Fibroblast of the conjunctiva (primary cell): ENCODE measurements at regions not wholly inside any gene's neighbourhood (a gene's known extent, or its start where the extent isn't known, plus 50 kb on each side); places are given as distances from the start of the nearest gene placed in this dataset.
A peak's percentile ranks its signal among the peaks of the same experiment; 100 is the strongest.

Experiments
- DNase-seq: peaks from one replicate; pipeline ENCODE4 v3.0.0-alpha.2; 2010; ENCODE audit warnings: low read depth

- DNase-seq, result no peak
Measured at GRCh38 chr9:113787871-113788270, 88.2 kb upstream of the ZNF618 start.

- no peak for DNase-seq
Measured at GRCh38 chr9:113788616-113789330, 87.3 kb upstream of the ZNF618 start.

- no peak for DNase-seq
Measured at GRCh38 chr9:113790093-113790492, 86.0 kb upstream of the ZNF618 start.

- no peak for DNase-seq
Measured at GRCh38 chr9:113793558-113793957, 82.6 kb upstream of the ZNF618 start.

GRCh38 chr9:113794721-113795120, 81.4 kb upstream of the ZNF618 start:
- DNase-seq, result no peak

- DNase-seq, result no peak
Measured at GRCh38 chr9:113795811-113796392, 80.2 kb upstream of the ZNF618 start.

GRCh38 chr9:113796646-113797426, 79.3 kb upstream of the ZNF618 start:
- DNase-seq, result no peak

- DNase-seq, result no peak
Measured at GRCh38 chr9:113798062-113799030, 77.8 kb upstream of the ZNF618 start.

GRCh38 chr9:113800276-113800675, 75.8 kb upstream of the ZNF618 start:
- no peak for DNase-seq

GRCh38 chr9:113803811-113804589, 72.1 kb upstream of the ZNF618 start:
- no peak for DNase-seq

GRCh38 chr9:113805486-113806132, 70.5 kb upstream of the ZNF618 start:
- no peak for DNase-seq

GRCh38 chr9:113807173-113808061, 68.7 kb upstream of the ZNF618 start:
- peak; percentile 47 for DNase-seq

GRCh38 chr9:113808391-113809358, 67.4 kb upstream of the ZNF618 start:
- DNase-seq, result peak; percentile 73

GRCh38 chr9:113817171-113817570, 58.9 kb upstream of the ZNF618 start:
- DNase-seq, result no peak

GRCh38 chr9:113818391-113818790, 57.7 kb upstream of the ZNF618 start:
- DNase-seq, result no peak

- no peak for DNase-seq
Measured at GRCh38 chr9:113822315-113822714, 53.8 kb upstream of the ZNF618 start.

- no peak for DNase-seq
Measured at GRCh38 chr9:113823421-113823820, 52.7 kb upstream of the ZNF618 start.
